ENCODE measurements at regions not wholly inside any gene's neighbourhood (a gene's known extent, or its start where the extent isn't known, plus 50 kb on each side); places are given as distances from the start of the nearest gene placed in this dataset.

GRCh38 chr14:81841346-81841745 is 307.7 kb upstream of the SEL1L start:
- Histone ChIP-seq H3K4me3 (ENCODE audit: low read depth in 1 of 2, low read length in 2 of 2) (no peak overlapping the region), H3K27ac (ENCODE audit: low read length) (no peak overlapping the region), H3K4me2 (ENCODE audit: insufficient read depth, low read length) (no peak overlapping the region), H3K79me2 (ENCODE audit: insufficient read depth, low read length) (no peaks in the 10 kb centered on the region), H4K20me1 (ENCODE audit: insufficient read depth, low read length) (no peaks in the 10 kb centered on the region), H3K27me3 (ENCODE audit: insufficient read depth, low read length, poor library complexity) (no peaks in the 10 kb centered on the region), H3K36me3 (ENCODE audit: insufficient read depth, low read length) (no peaks in the 10 kb centered on the region), H3K4me1 (ENCODE audit: insufficient read depth, low read length) (no peaks in the 10 kb centered on the region), H3K9me3 (ENCODE audit: insufficient read depth, low read length, severe bottlenecking) (peaks cover 1% of the 10 kb centered on the region), H3K9ac (ENCODE audit: low read depth, low read length) (no peak overlapping the region), H2AFZ (ENCODE audit: low read depth, low read length) (no peak overlapping the region)
- DNase-seq (no peak), ATAC-seq (ENCODE audit: insufficient read depth, low read depth) (no peak)
- TF ChIP-seq CTCF (IDR thresholded peaks at IDR 0.05; ENCODE audit: borderline replicate concordance, extremely low read depth, low read length, poor library complexity, severe bottlenecking): no peak
- no peak for TF ChIP-seq EZH2 (IDR thresholded peaks at IDR 0.05; ENCODE audit: borderline replicate concordance, low read depth, low read length, severe bottlenecking)

GRCh38 chr14:81849714-81850113 is 316.1 kb upstream of the SEL1L start:
- Histone ChIP-seq H3K27ac (ENCODE audit: low read length) (no peak overlapping the region), H3K36me3 (ENCODE audit: insufficient read depth, low read length) (no peaks in the 10 kb centered on the region), H3K4me2 (ENCODE audit: insufficient read depth, low read length) (no peak overlapping the region), H3K4me3 (ENCODE audit: low read depth in 1 of 2, low read length in 2 of 2) (no peak overlapping the region), H3K9ac (ENCODE audit: low read depth, low read length) (no peak overlapping the region), H4K20me1 (ENCODE audit: insufficient read depth, low read length) (no peaks in the 10 kb centered on the region), H3K4me1 (ENCODE audit: insufficient read depth, low read length) (no peaks in the 10 kb centered on the region), H3K79me2 (ENCODE audit: insufficient read depth, low read length) (no peaks in the 10 kb centered on the region), H3K9me3 (ENCODE audit: insufficient read depth, low read length, severe bottlenecking) (no peaks in the 10 kb centered on the region), H3K27me3 (ENCODE audit: insufficient read depth, low read length, poor library complexity) (no peaks in the 10 kb centered on the region), H2AFZ (ENCODE audit: low read depth, low read length) (no peak overlapping the region)
- DNase-seq (no peak), ATAC-seq (ENCODE audit: insufficient read depth, low read depth) (no peak)
- no peak for TF ChIP-seq CTCF (IDR thresholded peaks at IDR 0.05; ENCODE audit: borderline replicate concordance, extremely low read depth, low read length, poor library complexity, severe bottlenecking)

- Histone ChIP-seq H3K27me3 (ENCODE audit: insufficient read depth, low read length, poor library complexity) (no peaks in the 10 kb centered on the region), H3K36me3 (ENCODE audit: insufficient read depth, low read length) (no peaks in the 10 kb centered on the region), H3K9me3 (ENCODE audit: insufficient read depth, low read length, severe bottlenecking) (peaks cover 10% of the 10 kb centered on the region), H4K20me1 (ENCODE audit: insufficient read depth, low read length) (no peaks in the 10 kb centered on the region), H3K4me1 (ENCODE audit: insufficient read depth, low read length) (no peaks in the 10 kb centered on the region), H3K27ac (ENCODE audit: low read length) (no peak overlapping the region), H3K4me3 (ENCODE audit: low read depth in 1 of 2, low read length in 2 of 2) (no peak overlapping the region), H3K79me2 (ENCODE audit: insufficient read depth, low read length) (no peaks in the 10 kb centered on the region), H3K4me2 (ENCODE audit: insufficient read depth, low read length) (no peak overlapping the region), H3K9ac (ENCODE audit: low read depth, low read length) (no peak overlapping the region), H2AFZ (ENCODE audit: low read depth, low read length) (no peak overlapping the region)
- no peak for TF ChIP-seq EZH2 (IDR thresholded peaks at IDR 0.05; ENCODE audit: borderline replicate concordance, low read depth, low read length, severe bottlenecking)
- no peak for TF ChIP-seq CTCF (IDR thresholded peaks at IDR 0.05; ENCODE audit: borderline replicate concordance, extremely low read depth, low read length, poor library complexity, severe bottlenecking)
- DNase-seq (no peak), ATAC-seq (ENCODE audit: insufficient read depth, low read depth) (no peak)
These were observed 321.4 kb upstream of the SEL1L start for GRCh38 chr14:81855007-81855406.

- no peak for ATAC-seq (ENCODE audit: insufficient read depth, low read depth)
- no peak overlapping the region for H3K9ac ChIP-seq (ENCODE audit: low read depth, low read length)
- no peak overlapping the region for H3K27ac ChIP-seq (ENCODE audit: low read length)
- no peaks in the 10 kb centered on the region for H3K79me2 ChIP-seq (ENCODE audit: insufficient read depth, low read length)
- H3K4me1 ChIP-seq (ENCODE audit: insufficient read depth, low read length): no peaks in the 10 kb centered on the region
- no peak for DNase-seq
- H2AFZ ChIP-seq (ENCODE audit: low read depth, low read length): no peak overlapping the region
- H4K20me1 ChIP-seq (ENCODE audit: insufficient read depth, low read length): no peaks in the 10 kb centered on the region
- TF ChIP-seq EZH2 (IDR thresholded peaks at IDR 0.05; ENCODE audit: borderline replicate concordance, low read depth, low read length, severe bottlenecking): no peak
- TF ChIP-seq CTCF (IDR thresholded peaks at IDR 0.05; ENCODE audit: borderline replicate concordance, extremely low read depth, low read length, poor library complexity, severe bottlenecking): no peak
- no peak overlapping the region for H3K4me3 ChIP-seq (ENCODE audit: low read depth in 1 of 2, low read length in 2 of 2)
- H3K9me3 ChIP-seq (ENCODE audit: insufficient read depth, low read length, severe bottlenecking): peaks cover 10% of the 10 kb centered on the region
- H3K4me2 ChIP-seq (ENCODE audit: insufficient read depth, low read length): no peak overlapping the region
- H3K27me3 ChIP-seq (ENCODE audit: insufficient read depth, low read length, poor library complexity): no peaks in the 10 kb centered on the region
- no peaks in the 10 kb centered on the region for H3K36me3 ChIP-seq (ENCODE audit: insufficient read depth, low read length)
These were observed 325.4 kb upstream of the SEL1L start for GRCh38 chr14:81859046-81859445.

All from DND-41 (cell line).